HepG2 (cell line): ENCODE measurements at regions not wholly inside any gene's neighbourhood (a gene's known extent, or its start where the extent isn't known, plus 50 kb on each side); places are given as distances from the start of the nearest gene placed in this dataset.

Experiments used
- ATAC-seq: fragments of 200-7000 bp; cut with Tn5 transposase; 3 replicates; pipeline ENCODE4 v1.9.1; 2020; ENCODE audit warnings: mild to moderate bottlenecking, moderate library complexity
- BruUV-seq: library from RNA; stranded (reverse); fragments of 400-500 nt; replicated peaks from 2 replicates; lab custom pipeline; 2021; lab: Mats Ljungman, UMichigan
- CTCF ChIA-PET: fragments of 300-600 bp; formaldehyde crosslinking; extraction: SDS; loops from one replicate; lab custom pipeline; 2021; ENCODE audit warnings: low total read pairs, inconsistent platforms, low intra/inter-chr PET ratio; lab: Yijun Ruan, JAX
- POLR2A ChIA-PET: fragments of 350-600 bp; sonication (Branson Sonifier 250); formaldehyde crosslinking; loops from one replicate; lab custom pipeline; 2020; ENCODE audit warnings: antibody characterized with exemption, inconsistent platforms; lab: Yijun Ruan, JAX
- DNase-seq: peaks from one replicate; pipeline ENCODE4 v3.0.0-alpha.2; 2015; ENCODE audit warnings: low spot score
- FAIRE-seq: peaks from 3 replicates; lab custom pipeline; 2011; peaks lifted over from hg19 to GRCh38; lab: Jason Lieb, UNC
- H2AFZ ChIP-seq: one replicate; pipeline ENCODE4 v1.6.1; 2011; ENCODE audit warnings: low read length, inconsistent platforms
- H3K27ac ChIP-seq: fragments of 300-600 bp; 3 replicates; pipeline ENCODE4 v1.8.0; 2011; ENCODE audit warnings: mixed run types, mild to moderate bottlenecking, mixed read lengths, low read length, inconsistent platforms; ENCODE audit not compliant: insufficient read depth; ENCODE audit errors: extremely low read length
- H3K27me3 ChIP-seq, 2 experiments: fragments of 200-600 bp in 1 of 2; 2 replicates in 1 of 2; 3 replicates in 1 of 2; pipeline versions ENCODE4 v1.6.0 to v1.8.0; 2011; ENCODE audit warnings: low read length in 2 of 2, mild to moderate bottlenecking in 2 of 2, moderate library complexity in 2 of 2, inconsistent platforms in 1 of 2; ENCODE audit not compliant: insufficient read depth in 2 of 2, control insufficient read depth in 1 of 2
- H3K36me3 ChIP-seq, 2 experiments: fragments of 200-600 bp in 1 of 2; replicated peaks in 1 of 2; 2 replicates in 1 of 2; 3 replicates in 1 of 2; pipeline versions ENCODE4 v1.5.1 to v1.8.0; 2011; ENCODE audit warnings: low read length in 2 of 2, inconsistent platforms in 1 of 2; ENCODE audit not compliant: insufficient read depth in 2 of 2, control insufficient read depth in 1 of 2
- H3K4me1 ChIP-seq: 2 replicates; pipeline ENCODE4 v1.5.1; 2012; ENCODE audit warnings: low read length, inconsistent platforms; ENCODE audit not compliant: insufficient read depth
- H3K4me2 ChIP-seq: 2 replicates; pipeline ENCODE4 v1.6.0; 2011; ENCODE audit warnings: low read depth, low read length, inconsistent platforms
- H3K4me3 ChIP-seq, 3 experiments: fragments of 200-600 bp in 1 of 3; sonication (generic), shearing (Covaris generic) in 1 of 3; replicated peaks in 1 of 3; 2 replicates each; pipeline ENCODE4 v1.5.1; 2011 to 2016; ENCODE audit warnings: low read length in 3 of 3, inconsistent platforms in 2 of 3, low read depth in 2 of 3, mild to moderate bottlenecking in 2 of 3, control low read depth in 1 of 3, mixed read lengths in 1 of 3; ENCODE audit not compliant: insufficient read depth in 1 of 3
- H3K79me2 ChIP-seq: one replicate; pipeline ENCODE4 v1.6.1; 2011; ENCODE audit warnings: low read length, inconsistent platforms; ENCODE audit not compliant: insufficient read depth
- H3K9ac ChIP-seq: 2 replicates; pipeline ENCODE4 v1.6.0; 2011; ENCODE audit warnings: mild to moderate bottlenecking, low read depth, low read length, inconsistent platforms; ENCODE audit not compliant: insufficient read depth
- H3K9me3 ChIP-seq: 2 replicates; pipeline ENCODE4 v1.5.1; 2012; ENCODE audit warnings: mild to moderate bottlenecking, low read length
- H4K20me1 ChIP-seq: 2 replicates; pipeline ENCODE4 v1.6.0; 2011; ENCODE audit warnings: inconsistent platforms, mild to moderate bottlenecking, low read length, moderate library complexity; ENCODE audit not compliant: insufficient read depth
- CAMTA2 ChIP-seq: sonication (generic); formaldehyde crosslinking; IDR thresholded peaks from 2 replicates; pipeline ENCODE4 v1.4.0; 2020; ENCODE audit warnings: mild to moderate bottlenecking, missing genetic modification reagents, borderline replicate concordance
- MAZ ChIP-seq, 2 experiments: sonication (generic) in 1 of 2; formaldehyde crosslinking in 1 of 2; IDR thresholded peaks; 2 replicates each; pipeline versions ENCODE4 v1.5.0 to v1.6.1; 2012 to 2020; ENCODE audit warnings: low read depth in 2 of 2, mild to moderate bottlenecking in 2 of 2, borderline replicate concordance in 1 of 2, improper control_type of control experiment in 1 of 2, low read length in 1 of 2, missing genetic modification reagents in 1 of 2, moderate library complexity in 1 of 2
- NR2C2 ChIP-seq: sonication (generic); formaldehyde crosslinking; IDR thresholded peaks from 2 replicates; pipeline ENCODE4 v1.4.0; 2020; ENCODE audit warnings: missing genetic modification reagents, mild to moderate bottlenecking, moderate library complexity, borderline replicate concordance
- RARA ChIP-seq: IDR thresholded peaks from 2 replicates; pipeline ENCODE4 v1.6.1; 2016; ENCODE audit warnings: missing genetic modification reagents, missing compliant biosample characterization
- TGIF2 ChIP-seq: IDR thresholded peaks from 2 replicates; pipeline ENCODE4 v1.6.1; 2016; ENCODE audit warnings: control low read depth, missing compliant biosample characterization
- TOE1 ChIP-seq: sonication (generic); formaldehyde crosslinking; IDR thresholded peaks from 2 replicates; pipeline ENCODE4 v1.4.0; 2020; ENCODE audit warnings: mild to moderate bottlenecking, missing genetic modification reagents
- ZBTB21 ChIP-seq: sonication (generic); formaldehyde crosslinking; IDR thresholded peaks from 2 replicates; pipeline ENCODE4 v1.4.0; 2020; ENCODE audit warnings: missing genetic modification reagents
- ZNF333 ChIP-seq: sonication (generic); formaldehyde crosslinking; IDR thresholded peaks from 2 replicates; pipeline ENCODE4 v1.4.0; 2020; ENCODE audit warnings: mild to moderate bottlenecking, missing genetic modification reagents, borderline replicate concordance
- ZNF367 ChIP-seq: sonication (generic); formaldehyde crosslinking; IDR thresholded peaks from 2 replicates; pipeline ENCODE4 v1.4.0; 2020; ENCODE audit warnings: missing genetic modification reagents, borderline replicate concordance
- ZNF570 ChIP-seq: sonication (generic); formaldehyde crosslinking; IDR thresholded peaks from 2 replicates; pipeline ENCODE4 v1.4.0; 2020; ENCODE audit warnings: mild to moderate bottlenecking, missing genetic modification reagents, borderline replicate concordance
- WGBS: methylation state at CpG from one replicate; pipeline ENCODE4 v1.1.6; 2017; ENCODE audit warnings: low lambda C conversion rate; 5-methylcytosine and 5-hydroxymethylcytosine counted together
- in situ Hi-C: cut with HindIII; loops from 2 replicates; pipeline ENCODE4 v1.10.0; 2017; ENCODE audit warnings: low pct_unique_long_range_greater_than_20kb; ENCODE audit not compliant: extremely low pct_ligation_motif_present
- intact Hi-C: fragments of 100-400 bp; cut with micrococcal nuclease; formaldehyde crosslinking; loops from one replicate; pipeline ENCODE4 v1.10.0; 2022; ENCODE audit not compliant: unreplicated experiment
- TF ChIP-seq, protein P1 (sequence below): sonication (generic); formaldehyde crosslinking; conservative IDR thresholded peaks from 2 replicates; pipeline ENCODE4 v1.8.0; 2022; ENCODE audit warnings: low read depth, missing genetic modification reagents
- TF ChIP-seq, protein P2 (sequence below): IDR thresholded peaks from 2 replicates; pipeline ENCODE4 v1.6.1; 2016
- TF ChIP-seq, protein P3 (sequence below): sonication (generic); formaldehyde crosslinking; conservative IDR thresholded peaks from 2 replicates; pipeline ENCODE4 v1.4.0; 2020; ENCODE audit warnings: missing genetic modification reagents
- TF ChIP-seq, protein P4 (sequence below): sonication (generic); formaldehyde crosslinking; IDR thresholded peaks from 2 replicates; pipeline ENCODE4 v1.4.0; 2020; ENCODE audit warnings: missing genetic modification reagents

DNA sequence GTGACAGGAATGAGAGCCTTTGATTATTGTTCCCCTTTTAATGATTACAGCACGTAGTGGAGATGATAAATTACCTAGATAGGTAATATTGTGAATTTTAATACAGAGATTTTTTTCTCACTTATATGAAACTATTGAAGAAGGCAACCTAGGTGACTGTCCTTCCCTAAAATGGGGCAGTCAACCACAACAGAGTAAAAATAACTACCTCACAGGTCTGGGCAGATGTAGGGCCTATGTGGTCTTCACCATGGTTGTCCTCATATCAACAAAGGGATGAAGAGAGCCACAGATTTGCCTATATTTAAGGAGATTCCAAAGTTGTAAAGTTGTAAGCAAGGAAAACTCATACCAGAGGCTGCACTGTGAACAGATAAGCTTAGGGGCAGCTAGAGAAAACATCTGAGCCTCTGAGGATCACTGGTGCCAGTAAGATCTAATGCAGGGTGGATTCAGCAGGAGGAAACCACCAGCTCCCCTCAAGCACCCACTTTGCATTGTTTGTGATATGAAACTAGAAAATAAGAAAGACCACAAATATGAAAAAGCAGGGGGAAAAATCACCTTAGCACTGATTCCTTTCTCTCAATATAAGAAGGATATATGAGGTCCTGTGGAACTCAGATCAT, 547.9 kb upstream of the GALNTL6 start (continued):
- TF ChIP-seq, protein P1, sequence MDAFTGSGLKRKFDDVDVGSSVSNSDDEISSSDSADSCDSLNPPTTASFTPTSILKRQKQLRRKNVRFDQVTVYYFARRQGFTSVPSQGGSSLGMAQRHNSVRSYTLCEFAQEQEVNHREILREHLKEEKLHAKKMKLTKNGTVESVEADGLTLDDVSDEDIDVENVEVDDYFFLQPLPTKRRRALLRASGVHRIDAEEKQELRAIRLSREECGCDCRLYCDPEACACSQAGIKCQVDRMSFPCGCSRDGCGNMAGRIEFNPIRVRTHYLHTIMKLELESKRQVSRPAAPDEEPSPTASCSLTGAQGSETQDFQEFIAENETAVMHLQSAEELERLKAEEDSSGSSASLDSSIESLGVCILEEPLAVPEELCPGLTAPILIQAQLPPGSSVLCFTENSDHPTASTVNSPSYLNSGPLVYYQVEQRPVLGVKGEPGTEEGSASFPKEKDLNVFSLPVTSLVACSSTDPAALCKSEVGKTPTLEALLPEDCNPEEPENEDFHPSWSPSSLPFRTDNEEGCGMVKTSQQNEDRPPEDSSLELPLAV (CRISPR knock-in tag) = no peak
- TF ChIP-seq ZNF570 (CRISPR knock-in tag) (no peak), TOE1 (CRISPR knock-in tag) (no peak), ZNF333 (CRISPR knock-in tag) (no peak)
- TF ChIP-seq, protein P2, sequence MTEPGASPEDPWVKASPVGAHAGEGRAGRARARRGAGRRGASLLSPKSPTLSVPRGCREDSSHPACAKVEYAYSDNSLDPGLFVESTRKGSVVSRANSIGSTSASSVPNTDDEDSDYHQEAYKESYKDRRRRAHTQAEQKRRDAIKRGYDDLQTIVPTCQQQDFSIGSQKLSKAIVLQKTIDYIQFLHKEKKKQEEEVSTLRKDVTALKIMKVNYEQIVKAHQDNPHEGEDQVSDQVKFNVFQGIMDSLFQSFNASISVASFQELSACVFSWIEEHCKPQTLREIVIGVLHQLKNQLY (CRISPR knock-in tag) = no peak
- TF ChIP-seq, protein P3, sequence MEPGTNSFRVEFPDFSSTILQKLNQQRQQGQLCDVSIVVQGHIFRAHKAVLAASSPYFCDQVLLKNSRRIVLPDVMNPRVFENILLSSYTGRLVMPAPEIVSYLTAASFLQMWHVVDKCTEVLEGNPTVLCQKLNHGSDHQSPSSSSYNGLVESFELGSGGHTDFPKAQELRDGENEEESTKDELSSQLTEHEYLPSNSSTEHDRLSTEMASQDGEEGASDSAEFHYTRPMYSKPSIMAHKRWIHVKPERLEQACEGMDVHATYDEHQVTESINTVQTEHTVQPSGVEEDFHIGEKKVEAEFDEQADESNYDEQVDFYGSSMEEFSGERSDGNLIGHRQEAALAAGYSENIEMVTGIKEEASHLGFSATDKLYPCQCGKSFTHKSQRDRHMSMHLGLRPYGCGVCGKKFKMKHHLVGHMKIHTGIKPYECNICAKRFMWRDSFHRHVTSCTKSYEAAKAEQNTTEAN (CRISPR knock-in tag) = no peak

DNA sequence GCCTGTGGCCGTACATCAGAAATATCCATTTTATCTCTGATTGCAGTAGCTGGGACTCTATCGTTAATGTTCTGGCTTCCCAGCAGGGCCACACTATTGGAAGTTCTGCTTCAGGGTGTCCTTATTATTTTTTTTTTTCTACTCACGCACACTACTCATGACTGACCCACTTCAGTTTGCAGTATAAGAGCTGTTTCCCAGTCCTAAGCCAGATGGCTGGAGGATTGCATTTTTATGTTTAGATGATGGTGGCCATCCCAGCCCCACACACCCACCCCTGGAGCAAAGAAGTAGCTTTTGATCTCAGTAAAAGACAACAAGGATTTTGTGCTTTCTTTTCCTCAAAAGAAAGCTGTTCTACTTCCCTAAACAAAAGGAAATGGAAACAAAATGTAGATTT, 557.0 kb upstream of the GALNTL6 start:
- WGBS = 5% methylated on average over 3 of the region's 3 CpGs
- Histone ChIP-seq H3K4me3 (no peak overlapping the region), H3K36me3 (no peaks in the 10 kb centered on the region), H3K9ac (no peak overlapping the region), H3K9me3 (no peaks in the 10 kb centered on the region), H3K4me2 (no peak overlapping the region), H3K4me1 (no peaks in the 10 kb centered on the region), H4K20me1 (no peaks in the 10 kb centered on the region), H2AFZ (no peak overlapping the region), H3K79me2 (no peaks in the 10 kb centered on the region), H3K27ac (no peak overlapping the region), H3K27me3 (no peaks in the 10 kb centered on the region; a peak in 1 of 5 replicates)
- FAIRE-seq (no peak), DNase-seq (no peak), ATAC-seq (no peak)
- ChIA-PET CTCF (no interaction called here), POLR2A (no interaction called here)
- intact Hi-C loops (no loop called here), in situ Hi-C loops (no loop called here)
- no TSS peak for BruUV-seq
- TF ChIP-seq CAMTA2 (CRISPR knock-in tag) (no peak), ZNF367 (no peak), ZBTB21 (CRISPR knock-in tag) (no peak), RARA (CRISPR knock-in tag) (no peak), MAZ (IDR thresholded peaks at IDR 0.05; ENCODE audit: borderline replicate concordance, low read depth, low read length) (no peak), MAZ (CRISPR knock-in tag; IDR thresholded peaks at IDR 0.05; ENCODE audit: low read depth) (no peak), NR2C2 (CRISPR knock-in tag) (no peak), TGIF2 (CRISPR knock-in tag) (no peak)
- TF ChIP-seq, protein P4, sequence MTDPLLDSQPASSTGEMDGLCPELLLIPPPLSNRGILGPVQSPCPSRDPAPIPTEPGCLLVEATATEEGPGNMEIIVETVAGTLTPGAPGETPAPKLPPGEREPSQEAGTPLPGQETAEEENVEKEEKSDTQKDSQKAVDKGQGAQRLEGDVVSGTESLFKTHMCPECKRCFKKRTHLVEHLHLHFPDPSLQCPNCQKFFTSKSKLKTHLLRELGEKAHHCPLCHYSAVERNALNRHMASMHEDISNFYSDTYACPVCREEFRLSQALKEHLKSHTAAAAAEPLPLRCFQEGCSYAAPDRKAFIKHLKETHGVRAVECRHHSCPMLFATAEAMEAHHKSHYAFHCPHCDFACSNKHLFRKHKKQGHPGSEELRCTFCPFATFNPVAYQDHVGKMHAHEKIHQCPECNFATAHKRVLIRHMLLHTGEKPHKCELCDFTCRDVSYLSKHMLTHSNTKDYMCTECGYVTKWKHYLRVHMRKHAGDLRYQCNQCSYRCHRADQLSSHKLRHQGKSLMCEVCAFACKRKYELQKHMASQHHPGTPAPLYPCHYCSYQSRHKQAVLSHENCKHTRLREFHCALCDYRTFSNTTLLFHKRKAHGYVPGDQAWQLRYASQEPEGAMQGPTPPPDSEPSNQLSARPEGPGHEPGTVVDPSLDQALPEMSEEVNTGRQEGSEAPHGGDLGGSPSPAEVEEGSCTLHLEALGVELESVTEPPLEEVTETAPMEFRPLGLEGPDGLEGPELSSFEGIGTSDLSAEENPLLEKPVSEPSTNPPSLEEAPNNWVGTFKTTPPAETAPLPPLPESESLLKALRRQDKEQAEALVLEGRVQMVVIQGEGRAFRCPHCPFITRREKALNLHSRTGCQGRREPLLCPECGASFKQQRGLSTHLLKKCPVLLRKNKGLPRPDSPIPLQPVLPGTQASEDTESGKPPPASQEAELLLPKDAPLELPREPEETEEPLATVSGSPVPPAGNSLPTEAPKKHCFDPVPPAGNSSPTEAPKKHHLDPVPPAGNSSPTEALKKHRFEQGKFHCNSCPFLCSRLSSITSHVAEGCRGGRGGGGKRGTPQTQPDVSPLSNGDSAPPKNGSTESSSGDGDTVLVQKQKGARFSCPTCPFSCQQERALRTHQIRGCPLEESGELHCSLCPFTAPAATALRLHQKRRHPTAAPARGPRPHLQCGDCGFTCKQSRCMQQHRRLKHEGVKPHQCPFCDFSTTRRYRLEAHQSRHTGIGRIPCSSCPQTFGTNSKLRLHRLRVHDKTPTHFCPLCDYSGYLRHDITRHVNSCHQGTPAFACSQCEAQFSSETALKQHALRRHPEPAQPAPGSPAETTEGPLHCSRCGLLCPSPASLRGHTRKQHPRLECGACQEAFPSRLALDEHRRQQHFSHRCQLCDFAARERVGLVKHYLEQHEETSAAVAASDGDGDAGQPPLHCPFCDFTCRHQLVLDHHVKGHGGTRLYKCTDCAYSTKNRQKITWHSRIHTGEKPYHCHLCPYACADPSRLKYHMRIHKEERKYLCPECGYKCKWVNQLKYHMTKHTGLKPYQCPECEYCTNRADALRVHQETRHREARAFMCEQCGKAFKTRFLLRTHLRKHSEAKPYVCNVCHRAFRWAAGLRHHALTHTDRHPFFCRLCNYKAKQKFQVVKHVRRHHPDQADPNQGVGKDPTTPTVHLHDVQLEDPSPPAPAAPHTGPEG (CRISPR knock-in tag) = no peak
